IMR-90 (cell line): ENCODE measurements at regions not wholly inside any gene's neighbourhood (a gene's known extent, or its start where the extent isn't known, plus 50 kb on each side); places are given as distances from the start of the nearest gene placed in this dataset.
A peak's percentile ranks its signal among the peaks of the same experiment; 100 is the strongest.

Source experiments
- ATAC-seq: fragments of 200-7000 bp; cut with Tn5 transposase; 2 replicates; pipeline ENCODE4 v1.9.1; 2020; ENCODE audit warnings: low read depth, mild to moderate bottlenecking, moderate library complexity
- BruUV-seq: library from RNA; stranded (reverse); fragments of 400-500 nt; replicated peaks from 2 replicates; lab custom pipeline; 2021; lab: Mats Ljungman, UMichigan
- CTCF ChIA-PET: fragments of 300-600 bp; formaldehyde crosslinking; extraction: SDS; loops from one replicate; lab custom pipeline; 2021; ENCODE audit warnings: antibody characterized with exemption; lab: Yijun Ruan, JAX
- POLR2A ChIA-PET: fragments of 300-600 bp; sonication (Branson Sonifier 250); formaldehyde crosslinking; loops from one replicate; lab custom pipeline; 2022; ENCODE audit warnings: antibody characterized with exemption; ENCODE audit not compliant: unreplicated experiment; lab: Charles Lee
- DNase-seq: peaks from one replicate; pipeline ENCODE4 v3.0.0; 2013
- H2AFZ ChIP-seq: replicated peaks from 2 replicates; pipeline ENCODE3; 2013; ENCODE audit warnings: low read length, mild to moderate bottlenecking; ENCODE audit not compliant: poor library complexity
- H2AK5ac ChIP-seq: 2 replicates; pipeline ENCODE4 v1.6.1; 2013; ENCODE audit warnings: low read depth, low read length, inconsistent platforms
- H2AK9ac ChIP-seq: replicated peaks from 2 replicates; pipeline ENCODE3; 2013; ENCODE audit warnings: mild to moderate bottlenecking, low read depth, low read length, moderate library complexity; ENCODE audit not compliant: poor library complexity
- H2BK120ac ChIP-seq: 2 replicates; pipeline ENCODE4 v1.6.1; 2013; ENCODE audit warnings: low read depth, low read length, inconsistent platforms
- H2BK15ac ChIP-seq: 3 replicates; pipeline ENCODE4 v1.6.1; 2013; ENCODE audit warnings: low read depth, low read length, inconsistent platforms
- H2BK20ac ChIP-seq: 2 replicates; pipeline ENCODE4 v1.6.1; 2013; ENCODE audit warnings: low read depth, mild to moderate bottlenecking, inconsistent platforms, low read length, moderate library complexity
- H2BK5ac ChIP-seq: 2 replicates; pipeline ENCODE4 v1.6.1; 2013; ENCODE audit warnings: mild to moderate bottlenecking, low read depth, low read length, inconsistent platforms; ENCODE audit not compliant: poor library complexity, severe bottlenecking
- H3K14ac ChIP-seq: replicated peaks from 2 replicates; pipeline ENCODE4 v1.6.1; 2013; ENCODE audit warnings: low read depth, low read length, inconsistent platforms
- H3K18ac ChIP-seq: 2 replicates; pipeline ENCODE4 v1.6.1; 2013; ENCODE audit warnings: low read depth, low read length, control low read depth
- H3K23ac ChIP-seq: 2 replicates; pipeline ENCODE4 v1.6.1; 2013; ENCODE audit warnings: low read depth, low read length, inconsistent platforms
- H3K27ac ChIP-seq: 2 replicates; pipeline ENCODE4 v1.5.1; 2013; ENCODE audit warnings: mild to moderate bottlenecking, control low read depth, low read length; ENCODE audit not compliant: insufficient read depth
- H3K27me3 ChIP-seq: 2 replicates; pipeline ENCODE4 v1.6.1; 2013; ENCODE audit warnings: low read length; ENCODE audit not compliant: control insufficient read depth, insufficient read depth
- H3K36me3 ChIP-seq: 2 replicates; pipeline ENCODE4 v1.6.1; 2013; ENCODE audit warnings: low read length, mixed read lengths; ENCODE audit not compliant: control insufficient read depth, insufficient read depth
- H3K4ac ChIP-seq: 2 replicates; pipeline ENCODE4 v1.6.1; 2013; ENCODE audit warnings: low read depth, low read length, inconsistent platforms
- H3K4me1 ChIP-seq: 2 replicates; pipeline ENCODE4 v1.6.1; 2013; ENCODE audit warnings: low read length, mixed read lengths; ENCODE audit not compliant: control insufficient read depth, insufficient read depth
- H3K4me2 ChIP-seq: 2 replicates; pipeline ENCODE4 v1.6.1; 2013; ENCODE audit warnings: low read depth, mild to moderate bottlenecking, control low read depth, low read length, moderate library complexity
- H3K4me3 ChIP-seq: 2 replicates; pipeline ENCODE4 v1.5.1; 2013; ENCODE audit warnings: low read depth, mild to moderate bottlenecking, control low read depth, low read length, moderate library complexity; ENCODE audit not compliant: insufficient read depth
- H3K56ac ChIP-seq: 2 replicates; pipeline ENCODE4 v1.6.1; 2013; ENCODE audit warnings: low read length, inconsistent platforms; ENCODE audit not compliant: insufficient read depth; ENCODE audit errors: extremely low read depth
- H3K79me1 ChIP-seq, 2 experiments: 2 replicates each; pipeline ENCODE4 v1.6.1; 2013; ENCODE audit warnings: low read length in 2 of 2, inconsistent platforms in 1 of 2, low read depth in 1 of 2
- H3K9ac ChIP-seq: 2 replicates; pipeline ENCODE4 v1.6.1; 2013; ENCODE audit warnings: low read depth, low read length, control low read depth
- H3K9me1 ChIP-seq: 2 replicates; pipeline ENCODE4 v1.6.1; 2013; ENCODE audit warnings: low read length, inconsistent platforms; ENCODE audit not compliant: insufficient read depth
- H3K9me3 ChIP-seq: 2 replicates; pipeline ENCODE4 v1.6.1; 2013; ENCODE audit warnings: low read length; ENCODE audit not compliant: control insufficient read depth, insufficient read depth
- H4K20me1 ChIP-seq: 2 replicates; pipeline ENCODE4 v1.6.1; 2013; ENCODE audit warnings: low read length, inconsistent platforms; ENCODE audit not compliant: insufficient read depth
- H4K5ac ChIP-seq: 2 replicates; pipeline ENCODE4 v1.6.1; 2013; ENCODE audit warnings: mild to moderate bottlenecking, low read depth, low read length, control low read depth
- H4K8ac ChIP-seq, 2 experiments: 2 replicates each; pipeline ENCODE4 v1.6.1; 2013; ENCODE audit warnings: low read depth in 2 of 2, low read length in 2 of 2, control low read depth in 1 of 2, inconsistent platforms in 1 of 2
- H4K91ac ChIP-seq: 2 replicates; pipeline ENCODE4 v1.6.1; 2013; ENCODE audit warnings: low read depth, low read length, inconsistent platforms; ENCODE audit not compliant: insufficient read depth
- CHD1 ChIP-seq: IDR thresholded peaks from 2 replicates; pipeline ENCODE4 v1.6.1; 2012; ENCODE audit warnings: low read depth, low read length, improper control_type of control experiment
- NFE2L2 ChIP-seq: fragments of 150-350 bp; IDR thresholded peaks from 2 replicates; pipeline ENCODE4 v1.6.1; 2016; ENCODE audit warnings: low read depth, mild to moderate bottlenecking, low read length
- USF2 ChIP-seq: fragments of 150-350 bp; IDR thresholded peaks from 2 replicates; pipeline ENCODE4 v1.6.1; 2017; ENCODE audit warnings: mild to moderate bottlenecking, antibody characterized with exemption, low read length, low read depth
- WGBS, 2 experiments: methylation state at CpG; one replicate each; pipeline versions ENCODE4 v1.1.5 to v1.1.7; 2013; ENCODE audit warnings: missing lambda C conversion rate in 2 of 2; ENCODE audit not compliant: insufficient read length in 1 of 2; ENCODE audit errors: extremely low coverage in 2 of 2; 5-methylcytosine and 5-hydroxymethylcytosine counted together
- dilution Hi-C: fragments of 300-500 bp; cut with HindIII; formaldehyde crosslinking; loops from one replicate; pipeline ENCODE4 v1.14.3; 2018; ENCODE audit warnings: low sequenced_read_pairs; ENCODE audit not compliant: unreplicated experiment
- in situ Hi-C: fragments of 300-500 bp; cut with MboI; formaldehyde crosslinking; loops from 3 replicates; pipeline ENCODE4 v1.14.3; 2019; ENCODE audit warnings: low sequenced_read_pairs, inconsistent platforms, mixed read lengths
- intact Hi-C: fragments of 100-400 bp; cut with micrococcal nuclease; formaldehyde crosslinking; loops from 2 replicates; pipeline ENCODE4 v1.10.0; 2022

GRCh38 chr1:170424346-170424745 lies 107.6 kb upstream of the GORAB start:
- no peak overlapping the region for H3K23ac ChIP-seq
- H3K9me3 ChIP-seq, result no peaks in the 10 kb centered on the region
- no peak overlapping the region for H4K91ac ChIP-seq
- peak overlapping the region; percentile 50 for H2BK5ac ChIP-seq
- H3K9me1 ChIP-seq, result no peaks in the 10 kb centered on the region
- no peak overlapping the region for H2BK15ac ChIP-seq
- H2BK120ac ChIP-seq, result no peak overlapping the region
- DNase-seq, result peak; percentile 56
- no peak overlapping the region for H3K9ac ChIP-seq
- no peaks in the 10 kb centered on the region for H4K20me1 ChIP-seq
- no peak overlapping the region for H2AK5ac ChIP-seq
- CTCF ChIA-PET, result no interaction called here
- dilution Hi-C loops (no loop called here), in situ Hi-C loops (no loop called here), intact Hi-C loops (no loop called here)
- BruUV-seq, result no TSS peak
- ATAC-seq, result peak; percentile 85
- H3K79me1 ChIP-seq, result no peaks in the 10 kb centered on the region
- H2BK20ac ChIP-seq, result no peak overlapping the region
- H3K56ac ChIP-seq, result no peak overlapping the region
- H3K4me1 ChIP-seq, result 0 out of 2 replicates have a peak, but pooled peaks cover 1% of the 10 kb centered on the region
- peak overlapping the region; percentile 29; the same call in 1 of the 2 replicates for H3K27ac ChIP-seq
- H3K14ac ChIP-seq, result no peak overlapping the region
- H4K8ac ChIP-seq, result no peak overlapping the region
- no peak overlapping the region for H3K4ac ChIP-seq
- H3K4me2 ChIP-seq, result no peak overlapping the region
- TF ChIP-seq NFE2L2 (no peak), CHD1 (no peak), USF2 (no peak)
- POLR2A ChIA-PET, result no interaction called here
- H3K4me3 ChIP-seq, result no peak overlapping the region
- no peaks in the 10 kb centered on the region for H3K36me3 ChIP-seq
- no peak overlapping the region for H2AK9ac ChIP-seq
- 33% methylated on average over 1 of the region's 1 CpG; no CpG with 5 or more reads in 1 of the 2 experiments for WGBS, 2 experiments
- H3K18ac ChIP-seq, result no peak overlapping the region
- H3K27me3 ChIP-seq, result no peaks in the 10 kb centered on the region
- no peak overlapping the region for H4K5ac ChIP-seq
- no peak overlapping the region for H2AFZ ChIP-seq
